ENCODE measurements at regions not wholly inside any gene's neighbourhood (a gene's known extent, or its start where the extent isn't known, plus 50 kb on each side); places are given as distances from the start of the nearest gene placed in this dataset.

GRCh38 chr1:224535641-224536040 lies 80.5 kb upstream of the CNIH3 start:
- no peak for DNase-seq (ENCODE audit: low read depth)
- no peak overlapping the region for H3K4me3 ChIP-seq (ENCODE audit: low read length)
- TF ChIP-seq CTCF (conservative IDR thresholded peaks at IDR 0.05; ENCODE audit: low read depth, low read length), result no peak

- DNase-seq (ENCODE audit: low read depth), result no peak
Observed at GRCh38 chr1:224539971-224540370, 76.1 kb upstream of the CNIH3 start.

GRCh38 chr1:224540535-224540934 lies 75.6 kb upstream of the CNIH3 start:
- TF ChIP-seq CTCF (conservative IDR thresholded peaks at IDR 0.05; ENCODE audit: low read depth, low read length), result no peak
- peak; percentile 52 for DNase-seq (ENCODE audit: low read depth)
- H3K4me3 ChIP-seq (ENCODE audit: low read length), result no peak overlapping the region

More at GRCh38 chr1:224539971-224540370, 76.1 kb upstream of the CNIH3 start:
- no peak overlapping the region for H3K4me3 ChIP-seq (ENCODE audit: low read length)
- no peak for TF ChIP-seq CTCF (conservative IDR thresholded peaks at IDR 0.05; ENCODE audit: low read depth, low read length)

- no peak for DNase-seq (ENCODE audit: low read depth)
- H3K4me3 ChIP-seq (ENCODE audit: low read length), result no peak overlapping the region
- TF ChIP-seq CTCF (conservative IDR thresholded peaks at IDR 0.05; ENCODE audit: low read depth, low read length), result no peak
Observed at GRCh38 chr1:224541072-224541790, 74.9 kb upstream of the CNIH3 start.

- no peak for DNase-seq (ENCODE audit: low read depth)
- TF ChIP-seq CTCF (conservative IDR thresholded peaks at IDR 0.05; ENCODE audit: low read depth, low read length), result no peak
Observed at GRCh38 chr1:224541901-224542630, 74.1 kb upstream of the CNIH3 start.

GRCh38 chr1:224542783-224543440 lies 73.2 kb upstream of the CNIH3 start:
- TF ChIP-seq CTCF (conservative IDR thresholded peaks at IDR 0.05; ENCODE audit: low read depth, low read length), result no peak
- no peak overlapping the region for H3K4me3 ChIP-seq (ENCODE audit: low read length)
- DNase-seq (ENCODE audit: low read depth), result peak; percentile 95

More at GRCh38 chr1:224541901-224542630, 74.1 kb upstream of the CNIH3 start:
- H3K4me3 ChIP-seq (ENCODE audit: low read length), result no peak overlapping the region

Data from retinal pigment epithelial cell (primary cell).